GM12878 (cell line): ENCODE measurements at regions not wholly inside any gene's neighbourhood (a gene's known extent, or its start where the extent isn't known, plus 50 kb on each side); places are given as distances from the start of the nearest gene placed in this dataset.

Source experiments
- FOXM1 ChIP-seq: IDR thresholded peaks from 2 replicates; pipeline ENCODE4 v1.6.1; 2012; ENCODE audit warnings: low read depth, mild to moderate bottlenecking, inconsistent platforms, low read length, moderate library complexity
- GABPA ChIP-seq: IDR thresholded peaks from 2 replicates; pipeline ENCODE4 v1.6.1; 2014; ENCODE audit warnings: antibody characterized with exemption, low read depth, mild to moderate bottlenecking, inconsistent platforms
- MTA3 ChIP-seq: IDR thresholded peaks from 2 replicates; pipeline ENCODE4 v1.6.1; 2012; ENCODE audit warnings: low read length, inconsistent platforms, borderline replicate concordance
- NRF1 ChIP-seq: conservative IDR thresholded peaks from 2 replicates; pipeline ENCODE4 v1.6.1; 2011; ENCODE audit warnings: mild to moderate bottlenecking, low read depth, low read length, improper control_type of control experiment
- RAD21 ChIP-seq: IDR thresholded peaks from 2 replicates; pipeline ENCODE4 v1.6.1; 2011; ENCODE audit warnings: mild to moderate bottlenecking, low read depth, low read length, moderate library complexity; ENCODE audit not compliant: insufficient read depth
- ZNF207 ChIP-seq: fragments of 450-650 bp; IDR thresholded peaks from 2 replicates; pipeline ENCODE4 v1.6.1; 2014; ENCODE audit warnings: antibody characterized with exemption, mild to moderate bottlenecking, borderline replicate concordance
- TF ChIP-seq, protein P1 (sequence below): fragments of 450-650 bp; IDR thresholded peaks from 2 replicates; pipeline ENCODE4 v1.6.1; 2017; ENCODE audit warnings: mild to moderate bottlenecking, moderate library complexity
- TF ChIP-seq, protein P2 (sequence below): fragments of 450-650 bp; IDR thresholded peaks from 2 replicates; pipeline ENCODE4 v1.6.1; 2017; ENCODE audit warnings: mild to moderate bottlenecking

DNA sequence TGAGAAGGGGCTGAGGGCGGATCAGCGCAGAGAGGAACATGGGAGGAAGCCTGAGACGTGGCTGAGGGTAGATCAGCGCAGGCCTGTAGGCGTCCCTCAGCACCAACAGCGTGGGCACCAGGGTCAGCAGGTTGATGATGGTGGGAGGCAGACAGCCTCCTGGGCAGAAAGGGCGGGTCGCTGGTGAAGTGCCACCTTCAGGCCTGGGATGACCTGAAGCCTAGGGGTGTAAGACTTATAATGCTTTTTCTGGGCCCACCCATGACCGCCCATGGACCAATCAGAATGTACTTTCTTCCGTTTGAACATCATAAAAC is 462.1 kb downstream of the TBC1D32 start (continued):
- TF ChIP-seq, protein P1, sequence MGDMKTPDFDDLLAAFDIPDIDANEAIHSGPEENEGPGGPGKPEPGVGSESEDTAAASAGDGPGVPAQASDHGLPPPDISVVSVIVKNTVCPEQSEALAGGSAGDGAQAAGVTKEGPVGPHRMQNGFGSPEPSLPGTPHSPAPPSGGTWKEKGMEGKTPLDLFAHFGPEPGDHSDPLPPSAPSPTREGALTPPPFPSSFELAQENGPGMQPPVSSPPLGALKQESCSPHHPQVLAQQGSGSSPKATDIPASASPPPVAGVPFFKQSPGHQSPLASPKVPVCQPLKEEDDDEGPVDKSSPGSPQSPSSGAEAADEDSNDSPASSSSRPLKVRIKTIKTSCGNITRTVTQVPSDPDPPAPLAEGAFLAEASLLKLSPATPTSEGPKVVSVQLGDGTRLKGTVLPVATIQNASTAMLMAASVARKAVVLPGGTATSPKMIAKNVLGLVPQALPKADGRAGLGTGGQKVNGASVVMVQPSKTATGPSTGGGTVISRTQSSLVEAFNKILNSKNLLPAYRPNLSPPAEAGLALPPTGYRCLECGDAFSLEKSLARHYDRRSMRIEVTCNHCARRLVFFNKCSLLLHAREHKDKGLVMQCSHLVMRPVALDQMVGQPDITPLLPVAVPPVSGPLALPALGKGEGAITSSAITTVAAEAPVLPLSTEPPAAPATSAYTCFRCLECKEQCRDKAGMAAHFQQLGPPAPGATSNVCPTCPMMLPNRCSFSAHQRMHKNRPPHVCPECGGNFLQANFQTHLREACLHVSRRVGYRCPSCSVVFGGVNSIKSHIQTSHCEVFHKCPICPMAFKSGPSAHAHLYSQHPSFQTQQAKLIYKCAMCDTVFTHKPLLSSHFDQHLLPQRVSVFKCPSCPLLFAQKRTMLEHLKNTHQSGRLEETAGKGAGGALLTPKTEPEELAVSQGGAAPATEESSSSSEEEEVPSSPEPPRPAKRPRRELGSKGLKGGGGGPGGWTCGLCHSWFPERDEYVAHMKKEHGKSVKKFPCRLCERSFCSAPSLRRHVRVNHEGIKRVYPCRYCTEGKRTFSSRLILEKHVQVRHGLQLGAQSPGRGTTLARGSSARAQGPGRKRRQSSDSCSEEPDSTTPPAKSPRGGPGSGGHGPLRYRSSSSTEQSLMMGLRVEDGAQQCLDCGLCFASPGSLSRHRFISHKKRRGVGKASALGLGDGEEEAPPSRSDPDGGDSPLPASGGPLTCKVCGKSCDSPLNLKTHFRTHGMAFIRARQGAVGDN: no peak
- TF ChIP-seq ZNF207 (no peak), NRF1 (no peak), MTA3 (no peak), RAD21 (no peak), GABPA (no peak), FOXM1 (no peak)
- TF ChIP-seq, protein P2, sequence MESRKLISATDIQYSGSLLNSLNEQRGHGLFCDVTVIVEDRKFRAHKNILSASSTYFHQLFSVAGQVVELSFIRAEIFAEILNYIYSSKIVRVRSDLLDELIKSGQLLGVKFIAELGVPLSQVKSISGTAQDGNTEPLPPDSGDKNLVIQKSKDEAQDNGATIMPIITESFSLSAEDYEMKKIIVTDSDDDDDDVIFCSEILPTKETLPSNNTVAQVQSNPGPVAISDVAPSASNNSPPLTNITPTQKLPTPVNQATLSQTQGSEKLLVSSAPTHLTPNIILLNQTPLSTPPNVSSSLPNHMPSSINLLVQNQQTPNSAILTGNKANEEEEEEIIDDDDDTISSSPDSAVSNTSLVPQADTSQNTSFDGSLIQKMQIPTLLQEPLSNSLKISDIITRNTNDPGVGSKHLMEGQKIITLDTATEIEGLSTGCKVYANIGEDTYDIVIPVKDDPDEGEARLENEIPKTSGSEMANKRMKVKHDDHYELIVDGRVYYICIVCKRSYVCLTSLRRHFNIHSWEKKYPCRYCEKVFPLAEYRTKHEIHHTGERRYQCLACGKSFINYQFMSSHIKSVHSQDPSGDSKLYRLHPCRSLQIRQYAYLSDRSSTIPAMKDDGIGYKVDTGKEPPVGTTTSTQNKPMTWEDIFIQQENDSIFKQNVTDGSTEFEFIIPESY: no peak
